HG03520 (cell line): ENCODE measurements at regions not wholly inside any gene's neighbourhood (a gene's known extent, or its start where the extent isn't known, plus 50 kb on each side); places are given as distances from the start of the nearest gene placed in this dataset.
"Not testable (repeated sequence)": the region's sequence is repeated elsewhere in the genome, so short reads cannot be mapped to it uniquely, and the experiment has no call there.

ENCODE experiments used
- ATAC-seq: cut with Tn5 transposase; IDR thresholded peaks from one replicate; pipeline ENCODE4 v1.9.1; 2021; ENCODE audit warnings: mild to moderate bottlenecking, moderate library complexity; ENCODE audit not compliant: unreplicated experiment

- no peak for ATAC-seq
Observed at GRCh38 chr22:48492366-48493320, 1335.0 kb downstream of the BRD1 start.

DNA sequence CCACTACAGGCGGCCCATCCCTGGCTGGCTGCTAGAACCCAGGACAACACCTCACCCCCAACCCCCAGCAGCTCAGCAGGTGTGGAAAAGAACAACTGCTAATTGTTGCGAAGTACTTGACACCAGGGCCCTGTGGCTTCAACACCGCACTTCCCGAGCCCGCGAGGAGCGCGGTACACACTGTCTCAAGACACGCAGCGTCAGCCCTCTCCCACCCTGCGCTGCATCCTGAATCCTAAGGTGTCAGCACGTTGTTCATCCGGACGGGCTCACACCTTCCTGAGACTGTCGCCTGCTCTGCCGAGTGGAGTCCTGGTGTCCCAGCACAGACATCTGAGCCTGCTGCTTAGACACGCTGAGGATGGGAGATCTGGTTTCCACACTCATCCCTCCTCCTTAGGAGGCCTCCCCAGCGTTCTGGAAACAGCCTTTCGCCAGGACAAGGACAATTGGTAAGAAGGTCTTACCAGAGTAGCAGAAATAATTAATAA, 1336.2 kb downstream of the BRD1 start:
- ATAC-seq, result no peak

DNA sequence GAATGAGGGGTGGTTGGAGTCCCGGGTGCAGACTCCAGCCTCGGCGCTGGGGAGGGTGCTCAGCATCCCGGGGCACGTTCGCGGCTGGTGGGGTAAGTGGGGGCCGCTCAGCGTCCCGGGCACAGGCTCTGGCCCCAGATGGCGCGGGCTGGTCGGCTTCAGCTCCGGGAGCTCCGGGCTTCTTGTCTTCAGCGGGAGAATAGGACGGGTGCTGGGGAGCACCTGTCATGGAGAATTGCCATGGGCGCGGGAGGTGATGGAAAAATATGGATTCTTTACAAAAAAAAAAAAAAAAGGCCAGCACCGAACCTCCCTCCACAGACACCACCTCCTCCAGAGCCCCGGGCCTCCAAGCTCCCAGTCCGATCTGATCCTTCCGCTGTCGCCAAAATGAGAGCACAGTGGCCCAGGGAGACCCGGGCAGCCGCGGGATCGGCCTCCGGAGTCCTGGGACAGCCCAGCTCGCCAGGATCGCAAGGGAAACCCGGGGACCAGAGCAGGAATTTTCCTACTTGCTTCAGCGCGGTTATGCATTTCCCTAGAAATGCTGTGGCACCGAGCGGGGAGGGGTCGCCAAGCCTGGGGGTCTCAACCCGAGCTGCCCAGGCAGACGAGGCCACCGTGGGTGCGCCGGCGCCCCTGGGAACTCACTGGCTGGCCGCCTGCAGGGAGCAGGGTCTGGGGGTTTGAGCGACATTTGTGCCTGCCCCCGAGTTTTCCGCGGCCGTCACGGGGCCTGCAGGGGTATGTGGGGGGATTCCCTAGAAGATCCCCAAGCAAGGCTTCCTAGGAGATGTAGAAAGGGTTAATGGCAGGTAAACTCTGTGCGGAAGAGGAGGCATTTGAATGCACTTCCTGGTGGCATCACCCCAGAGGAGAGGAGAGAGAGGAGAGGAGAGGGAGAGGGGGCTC, 1336.9 kb downstream of the BRD1 start:
- no peak for ATAC-seq

DNA sequence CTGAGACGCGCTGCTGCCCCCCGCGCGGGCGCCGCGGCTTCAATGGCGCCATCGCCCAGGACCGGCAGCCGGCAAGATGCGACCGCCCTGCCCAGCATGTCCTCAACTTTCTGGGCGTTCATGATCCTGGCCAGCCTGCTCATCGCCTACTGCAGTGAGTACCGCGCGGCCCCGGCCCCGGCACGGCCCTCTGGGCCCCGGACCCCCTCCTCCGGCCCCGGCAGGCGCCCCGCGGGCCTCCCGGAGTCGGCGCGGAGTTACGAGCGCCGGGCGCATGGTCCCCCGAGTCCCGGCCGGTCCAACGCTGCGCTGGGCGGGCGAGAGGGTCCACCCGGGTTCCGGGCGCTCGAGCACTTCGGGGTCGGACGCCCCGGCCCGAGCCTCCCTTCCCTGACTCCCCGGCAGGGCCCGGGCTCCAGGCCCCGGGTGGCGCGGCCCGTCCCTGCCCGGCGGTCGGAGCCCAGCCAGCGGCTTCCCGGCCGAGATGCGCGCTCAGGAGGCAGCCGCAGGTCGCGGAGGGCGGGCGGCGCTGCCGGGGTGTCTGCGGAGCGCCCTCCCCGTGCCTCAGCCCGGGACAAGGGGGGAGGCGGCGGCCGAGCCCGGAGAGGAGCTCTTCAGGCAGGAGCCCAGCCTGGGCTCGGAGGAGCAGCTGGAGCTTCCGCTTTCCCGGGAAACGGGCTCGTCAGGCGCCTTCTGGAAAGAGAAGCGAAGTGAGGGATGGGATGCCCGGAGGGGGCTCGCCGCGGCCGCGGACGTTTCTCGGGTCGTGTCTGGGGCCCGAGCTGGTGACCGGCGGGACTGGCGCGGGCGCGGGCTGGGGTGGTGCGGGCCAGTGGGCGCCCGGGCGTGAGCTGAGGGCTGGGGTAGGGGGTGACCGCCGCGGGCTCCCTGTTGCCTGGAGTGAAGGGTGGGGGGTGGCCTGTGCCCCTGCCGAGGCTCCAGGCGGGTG, 1337.8 kb downstream of the BRD1 start:
- ATAC-seq, result no peak

DNA sequence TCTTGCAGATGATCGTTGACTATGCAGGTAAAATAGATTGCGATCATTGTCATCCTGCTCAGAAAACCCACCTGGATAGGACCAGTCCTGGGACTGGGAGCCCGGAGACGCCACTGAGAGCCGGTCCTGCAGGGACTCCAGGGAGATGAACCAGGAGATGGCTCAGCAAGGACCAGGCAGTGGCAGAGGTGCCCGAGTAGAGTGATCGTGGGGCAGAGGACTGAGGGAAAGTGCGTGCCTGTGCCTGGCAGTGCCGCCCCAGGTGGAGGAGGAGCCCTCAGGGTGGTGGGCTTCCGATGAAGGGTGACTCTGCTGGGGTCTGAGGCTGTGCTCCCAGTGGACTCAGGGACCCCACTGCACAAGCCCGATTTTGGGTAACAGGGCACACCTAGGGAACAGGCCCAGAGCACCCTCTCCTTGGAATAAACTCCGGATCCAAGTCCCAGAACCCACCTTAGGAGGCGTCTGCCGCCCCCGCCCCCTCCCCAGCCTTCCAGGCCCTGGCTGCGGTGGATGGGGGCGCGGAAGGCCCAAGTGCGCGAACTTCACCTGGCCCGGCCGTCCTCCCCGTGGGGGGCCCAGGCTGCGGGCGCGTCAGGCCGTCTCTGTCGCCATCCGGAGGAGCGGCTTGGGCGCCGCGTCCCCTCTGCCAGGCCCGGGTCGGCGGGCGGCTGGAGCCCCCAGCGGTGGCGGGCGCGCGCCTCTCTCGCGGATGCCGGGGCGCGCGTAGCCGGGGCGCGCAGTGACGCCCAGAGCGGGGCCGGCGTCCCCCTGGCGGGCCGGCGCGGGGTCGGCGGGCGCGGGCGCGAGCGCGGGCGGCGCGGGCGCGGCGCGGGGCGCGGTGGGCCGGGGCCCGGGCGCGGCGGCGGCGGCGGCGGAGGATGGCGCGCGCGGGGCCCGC, 1338.8 kb downstream of the BRD1 start:
- no peak for ATAC-seq

DNA sequence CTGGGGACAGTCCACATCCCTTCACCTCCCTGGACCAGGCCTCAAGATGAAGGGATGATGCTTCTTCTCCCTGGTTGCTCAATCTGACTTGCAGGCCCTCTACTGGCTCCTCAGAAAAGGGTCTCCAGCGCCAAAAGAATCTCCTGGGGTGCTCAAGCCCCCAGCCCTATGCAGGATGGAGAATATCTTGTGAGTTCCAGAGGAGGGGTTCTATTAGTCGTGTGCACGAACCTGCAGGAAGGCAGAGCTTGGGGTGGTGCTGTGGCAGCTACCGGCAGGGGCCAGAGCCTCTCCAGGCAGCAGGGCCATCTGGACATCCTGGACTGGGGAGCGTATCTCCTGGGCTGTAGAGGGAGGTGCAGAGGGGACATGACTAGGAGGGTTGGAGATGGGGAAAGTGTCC, 1339.5 kb downstream of the BRD1 start:
- no peak for ATAC-seq

DNA sequence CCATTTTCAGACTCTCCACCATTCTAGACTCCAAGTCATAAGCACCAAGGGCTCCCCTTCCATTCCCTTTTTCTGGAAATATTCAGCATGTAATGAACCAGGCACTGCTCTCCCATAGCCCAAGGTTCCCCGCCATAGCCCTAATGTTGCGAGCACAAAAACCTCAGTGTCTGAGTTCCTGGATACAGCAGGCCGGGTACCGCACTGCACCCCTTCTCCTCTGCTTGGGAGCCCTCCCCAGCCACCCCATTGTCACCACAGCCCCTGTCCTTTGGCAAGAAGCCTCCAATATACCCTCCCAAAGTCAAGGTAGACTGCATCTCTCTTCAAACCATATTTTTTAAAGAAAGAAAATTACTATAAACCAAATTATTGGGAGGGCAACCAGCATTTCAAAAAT, 1341.1 kb downstream of the BRD1 start:
- ATAC-seq, result no peak

GRCh38 chr22:48486134-48486532, 1341.5 kb downstream of the BRD1 start:
- ATAC-seq, result no peak

DNA sequence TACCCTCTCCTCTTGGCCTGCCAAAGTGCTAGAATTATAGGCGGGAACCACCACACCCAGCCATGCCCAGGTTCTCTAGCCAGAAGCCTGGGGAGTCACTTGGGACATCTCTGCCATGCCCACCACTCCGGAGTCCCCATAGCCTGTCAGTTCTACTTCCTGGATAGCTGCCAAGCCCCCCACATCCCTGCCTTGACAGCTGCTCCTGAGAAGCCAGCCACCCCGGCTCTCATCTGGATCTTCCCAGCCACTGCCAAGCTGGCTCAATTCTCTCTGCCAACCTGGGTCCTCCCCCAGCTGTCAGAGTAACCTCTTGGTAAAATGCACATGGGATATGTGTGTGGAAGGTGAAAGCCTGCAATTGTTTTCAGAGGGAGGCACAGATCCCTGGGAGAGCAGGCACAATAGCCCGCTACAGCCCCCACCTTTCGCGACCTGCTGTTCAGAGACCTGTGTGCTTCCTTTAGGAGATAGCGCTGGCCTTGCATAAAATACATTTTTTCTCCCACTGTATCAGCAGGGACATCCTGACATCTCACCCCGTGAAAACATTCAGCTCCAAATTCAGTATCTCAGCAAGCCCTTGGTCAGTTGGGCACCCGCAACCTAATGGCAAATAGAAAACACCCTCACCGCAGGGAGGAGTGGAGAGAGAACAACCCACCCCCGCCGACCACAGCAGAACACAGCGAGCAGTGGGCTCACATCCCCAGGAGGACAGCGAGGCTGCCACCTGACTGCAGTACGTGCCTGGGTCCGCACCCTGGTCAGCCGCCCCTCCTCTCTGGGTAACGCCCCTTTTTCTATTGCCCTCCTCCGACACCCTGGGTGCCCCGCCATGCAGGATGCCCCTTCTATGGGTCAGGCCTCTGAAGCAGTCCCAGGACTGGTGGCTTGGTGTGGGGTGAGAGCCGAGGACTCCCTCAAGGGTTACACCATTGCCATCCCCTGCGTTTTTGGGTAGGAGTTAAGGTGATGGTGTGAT, 1342.2 kb downstream of the BRD1 start:
- ATAC-seq, result no peak

- no peak for ATAC-seq
Observed at GRCh38 chr22:48483764-48484528, 1343.7 kb downstream of the BRD1 start.

GRCh38 chr22:48482771-48483170, 1344.9 kb downstream of the BRD1 start:
- ATAC-seq, result no peak

DNA sequence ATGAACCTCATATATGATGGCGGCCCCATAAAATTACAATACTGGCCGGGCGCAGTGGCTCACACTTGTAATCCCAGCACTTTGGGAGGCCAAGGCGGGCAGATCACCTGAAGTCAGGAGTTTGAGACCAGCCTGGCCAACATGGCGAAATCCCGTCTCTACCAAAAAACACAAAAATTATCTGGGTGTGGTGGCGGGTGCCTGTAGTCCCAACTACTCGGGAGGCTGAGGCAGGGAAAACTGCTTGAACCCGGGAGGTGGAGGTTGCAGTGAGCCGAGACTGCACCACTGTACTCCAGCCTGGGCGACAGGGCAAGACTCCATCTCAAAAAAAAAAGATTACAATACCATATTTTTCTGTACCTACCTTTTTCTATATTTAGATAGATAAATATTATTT, 1345.5 kb downstream of the BRD1 start:
- ATAC-seq, result not testable (repeated sequence)

DNA sequence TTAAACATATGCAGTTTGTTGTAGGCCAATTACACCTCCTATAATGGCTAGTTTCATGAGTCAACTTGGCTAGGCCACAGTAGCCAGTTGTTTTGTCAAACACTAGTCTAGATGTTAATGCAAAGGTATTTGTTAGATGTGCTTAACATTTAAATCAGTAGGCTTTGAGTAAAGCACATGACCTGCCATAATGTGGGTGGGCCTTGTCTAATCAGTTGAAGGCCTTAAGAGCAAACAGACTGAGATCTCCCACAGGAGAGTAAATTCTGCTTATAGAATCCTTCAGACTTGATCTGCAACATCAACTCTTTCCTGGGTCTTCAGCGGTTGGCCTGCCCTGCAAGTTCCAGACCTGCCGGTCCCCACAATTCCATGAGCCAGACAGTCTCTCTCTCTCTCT, 1345.9 kb downstream of the BRD1 start:
- no peak for ATAC-seq

DNA sequence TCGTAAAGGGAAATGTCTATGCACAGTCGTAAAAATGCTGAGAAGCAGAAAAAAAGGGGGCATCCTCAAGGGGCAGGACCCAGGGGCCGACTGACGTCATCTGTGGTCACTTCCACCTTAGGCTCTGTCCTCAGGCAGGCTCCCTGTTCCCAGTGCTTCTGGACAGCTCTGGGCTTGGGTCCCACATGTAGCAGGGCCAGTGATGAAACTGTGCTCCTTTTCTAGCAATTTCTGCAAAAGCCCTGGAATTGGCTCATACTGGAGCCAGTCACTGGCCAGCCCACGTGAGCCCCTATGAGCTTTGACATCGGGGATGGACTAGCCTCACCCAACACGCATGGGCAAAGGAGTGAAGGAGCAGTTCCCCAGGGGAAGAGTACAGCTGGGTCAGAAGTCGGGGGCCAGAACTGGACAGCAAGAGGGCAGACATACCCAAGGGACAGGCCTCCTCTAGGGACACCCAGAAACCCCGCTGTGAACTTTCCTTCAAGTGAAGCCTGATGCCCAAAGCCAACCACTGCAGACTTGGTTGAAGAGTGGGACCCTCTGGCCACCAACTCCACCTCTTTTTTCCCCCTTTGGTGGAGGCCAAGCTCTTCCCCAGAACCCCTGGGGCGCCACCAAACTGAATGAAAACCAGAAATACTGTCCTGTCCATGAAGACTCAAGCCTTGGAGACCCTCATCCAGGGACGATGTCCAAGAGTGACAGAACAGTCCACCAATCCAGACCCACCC, 1349.0 kb downstream of the BRD1 start:
- ATAC-seq, result no peak

DNA sequence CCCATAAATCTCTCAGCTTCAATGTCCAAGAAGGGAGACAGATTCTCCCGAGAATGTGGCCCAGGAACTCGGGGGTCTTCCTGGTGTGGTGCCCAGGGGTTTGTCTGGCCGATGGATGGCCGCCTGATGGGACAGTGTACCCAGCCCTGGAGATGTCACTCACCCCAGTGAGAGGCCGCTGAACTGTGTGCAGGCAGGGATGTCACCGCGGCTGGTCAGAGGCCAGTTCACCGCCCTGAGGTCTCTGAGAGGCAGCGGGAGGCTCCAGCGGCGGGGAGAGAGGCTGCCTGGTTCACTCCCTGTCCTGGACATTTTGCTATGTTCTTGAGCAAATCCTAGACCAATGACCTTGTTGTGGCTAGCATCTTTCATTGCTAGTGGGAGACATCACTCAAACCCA, 1349.5 kb downstream of the BRD1 start:
- ATAC-seq, result no peak

DNA sequence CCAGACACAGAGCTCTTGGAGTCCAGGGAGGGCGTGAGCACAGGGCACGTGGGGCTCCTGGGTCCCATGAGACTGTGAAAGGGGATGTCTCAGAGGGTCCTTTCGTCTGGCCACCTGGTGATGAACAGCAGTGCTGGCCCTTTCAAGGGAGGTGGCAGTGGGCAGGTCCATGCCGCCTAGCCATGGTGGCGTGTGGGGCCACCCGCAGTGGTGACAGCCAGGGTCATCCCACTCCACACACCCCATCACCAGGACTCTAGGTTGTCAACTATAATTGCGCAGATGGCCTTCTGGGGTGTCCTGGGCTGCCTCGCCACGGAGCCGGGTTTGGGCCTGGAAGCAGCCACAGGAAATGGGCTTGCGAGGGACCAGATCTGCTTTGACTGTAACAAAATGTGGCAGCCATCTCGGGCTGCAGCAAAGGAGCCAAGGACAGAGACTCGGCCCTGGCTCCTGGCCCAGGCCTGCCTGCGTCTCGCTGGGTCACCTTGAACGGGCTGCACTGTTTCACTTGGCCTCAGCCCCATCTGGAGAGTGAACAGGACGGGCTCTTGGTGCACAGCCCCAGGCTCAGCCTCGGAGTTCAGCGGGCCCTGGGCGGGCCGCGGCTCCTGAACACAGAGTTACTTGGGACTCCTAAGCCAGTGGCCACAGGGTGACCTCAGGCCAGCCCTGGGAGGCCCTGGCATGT, 1350.5 kb downstream of the BRD1 start:
- ATAC-seq, result no peak
